DND-41 (cell line): ENCODE measurements at regions not wholly inside any gene's neighbourhood (a gene's known extent, or its start where the extent isn't known, plus 50 kb on each side); places are given as distances from the start of the nearest gene placed in this dataset.

ENCODE experiments used
- EZH2 ChIP-seq: IDR thresholded peaks from 3 replicates; pipeline ENCODE4 v1.6.1; 2012; ENCODE audit warnings: borderline replicate concordance, low read depth, mild to moderate bottlenecking, moderate library complexity, low read length, inconsistent platforms; ENCODE audit not compliant: severe bottlenecking
- TF ChIP-seq, protein P1 (sequence below): IDR thresholded peaks from 2 replicates; pipeline ENCODE4 v1.5.1; 2012; ENCODE audit warnings: borderline replicate concordance, low read length, moderate library complexity, mild to moderate bottlenecking; ENCODE audit not compliant: poor library complexity, severe bottlenecking; ENCODE audit errors: extremely low read depth

DNA sequence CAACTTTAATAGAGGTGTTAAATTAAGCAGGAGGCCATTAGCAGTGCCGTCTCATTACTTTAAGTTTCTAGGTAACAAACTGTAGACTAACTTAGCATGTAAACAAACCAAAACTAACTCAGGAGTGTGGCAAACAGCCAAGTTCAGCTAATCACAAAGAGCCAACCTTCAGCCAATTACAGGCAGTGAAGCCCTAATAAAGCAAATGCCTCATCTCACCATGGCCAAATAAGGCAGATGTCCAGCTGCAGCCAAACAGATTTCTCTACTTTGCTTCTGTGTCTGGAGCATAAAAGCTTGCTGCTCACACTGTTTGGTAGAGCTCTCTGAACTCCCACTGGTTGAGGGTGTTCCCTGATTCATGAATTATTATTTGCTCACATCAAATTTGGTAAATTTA lies 835.4 kb upstream of the GBE1 start:
- TF ChIP-seq, protein P1, sequence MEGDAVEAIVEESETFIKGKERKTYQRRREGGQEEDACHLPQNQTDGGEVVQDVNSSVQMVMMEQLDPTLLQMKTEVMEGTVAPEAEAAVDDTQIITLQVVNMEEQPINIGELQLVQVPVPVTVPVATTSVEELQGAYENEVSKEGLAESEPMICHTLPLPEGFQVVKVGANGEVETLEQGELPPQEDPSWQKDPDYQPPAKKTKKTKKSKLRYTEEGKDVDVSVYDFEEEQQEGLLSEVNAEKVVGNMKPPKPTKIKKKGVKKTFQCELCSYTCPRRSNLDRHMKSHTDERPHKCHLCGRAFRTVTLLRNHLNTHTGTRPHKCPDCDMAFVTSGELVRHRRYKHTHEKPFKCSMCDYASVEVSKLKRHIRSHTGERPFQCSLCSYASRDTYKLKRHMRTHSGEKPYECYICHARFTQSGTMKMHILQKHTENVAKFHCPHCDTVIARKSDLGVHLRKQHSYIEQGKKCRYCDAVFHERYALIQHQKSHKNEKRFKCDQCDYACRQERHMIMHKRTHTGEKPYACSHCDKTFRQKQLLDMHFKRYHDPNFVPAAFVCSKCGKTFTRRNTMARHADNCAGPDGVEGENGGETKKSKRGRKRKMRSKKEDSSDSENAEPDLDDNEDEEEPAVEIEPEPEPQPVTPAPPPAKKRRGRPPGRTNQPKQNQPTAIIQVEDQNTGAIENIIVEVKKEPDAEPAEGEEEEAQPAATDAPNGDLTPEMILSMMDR: no peak
- no peak for TF ChIP-seq EZH2
